Astrocyte of the spinal cord (primary cell): ENCODE measurements at regions not wholly inside any gene's neighbourhood (a gene's known extent, or its start where the extent isn't known, plus 50 kb on each side); places are given as distances from the start of the nearest gene placed in this dataset.
A peak's percentile ranks its signal among the peaks of the same experiment; 100 is the strongest.

Source experiments
- DNase-seq: peaks from one replicate; pipeline ENCODE4 v3.0.0; 2011; ENCODE audit warnings: low read depth, low spot score
- H3K4me3 ChIP-seq: 2 replicates; pipeline ENCODE4 v1.5.1; 2011; ENCODE audit warnings: low read depth, mild to moderate bottlenecking, low read length, moderate library complexity
- CTCF ChIP-seq: IDR thresholded peaks from 2 replicates; pipeline ENCODE4 v1.5.1; 2012; ENCODE audit warnings: low read depth, mild to moderate bottlenecking, low read length, inconsistent platforms
- in situ Hi-C: cut with HindIII; loops from 2 replicates; pipeline ENCODE4 v1.10.0; 2017; ENCODE audit warnings: low sequenced_read_pairs

- DNase-seq: no peak
- no peak overlapping the region for H3K4me3 ChIP-seq
- no peak for TF ChIP-seq CTCF
- in situ Hi-C loops: no loop called here
Measured at GRCh38 chr1:47701741-47702515, 264.1 kb downstream of the FOXD2 start.

GRCh38 chr1:47703156-47703825 is 265.4 kb downstream of the FOXD2 start:
- DNase-seq: no peak
- H3K4me3 ChIP-seq: no peak overlapping the region
- in situ Hi-C loops: no loop called here
- TF ChIP-seq CTCF: no peak

- DNase-seq: peak; percentile 45
- in situ Hi-C loops: no loop called here
Measured at GRCh38 chr1:47703981-47704596, 266.2 kb downstream of the FOXD2 start.

GRCh38 chr1:47705517-47706130 is 267.8 kb downstream of the FOXD2 start:
- H3K4me3 ChIP-seq: no peak overlapping the region
- no peak for TF ChIP-seq CTCF
- DNase-seq: no peak
- in situ Hi-C loops: no loop called here

More at GRCh38 chr1:47703981-47704596, 266.2 kb downstream of the FOXD2 start:
- TF ChIP-seq CTCF: peak; percentile 30
- H3K4me3 ChIP-seq: no peak overlapping the region

- no peak for DNase-seq
- in situ Hi-C loops: no loop called here
- TF ChIP-seq CTCF: no peak
- no peak overlapping the region for H3K4me3 ChIP-seq
Measured at GRCh38 chr1:47707503-47707902, 269.7 kb downstream of the FOXD2 start.

GRCh38 chr1:47708019-47708535 is 270.2 kb downstream of the FOXD2 start:
- H3K4me3 ChIP-seq: no peak overlapping the region
- DNase-seq: no peak
- in situ Hi-C loops: no loop called here

More at GRCh38 chr1:47708019-47708535, 270.2 kb downstream of the FOXD2 start:
- no peak for TF ChIP-seq CTCF
